ENCODE measurements at regions not wholly inside any gene's neighbourhood (a gene's known extent, or its start where the extent isn't known, plus 50 kb on each side); places are given as distances from the start of the nearest gene placed in this dataset.

GRCh38 chr2:37855283-37856041, 69.6 kb upstream of the RMDN2 start:
- TF ChIP-seq SUZ12 (IDR thresholded peaks at IDR 0.05; ENCODE audit: extremely low read depth, insufficient read depth, insufficient read length): no peak
- no peak for TF ChIP-seq YY1 (IDR thresholded peaks at IDR 0.05; ENCODE audit: insufficient read depth, insufficient read length)

Measured in NT2/D1 (cell line).